Activated naive CD4-positive, alpha-beta T cell treated with anti-CD3 and anti-CD28 coated beads, Interleukin-2, amount 50 U/mL, for 72 hours (primary cell): ENCODE measurements at regions not wholly inside any gene's neighbourhood (a gene's known extent, or its start where the extent isn't known, plus 50 kb on each side); places are given as distances from the start of the nearest gene placed in this dataset.
"Not testable (repeated sequence)": the region's sequence is repeated elsewhere in the genome, so short reads cannot be mapped to it uniquely, and the experiment has no call there.

Experiments used
- ATAC-seq, 2 donors: fragments of 150-1000 bp; cut with Tn5 transposase; 2 replicates each; pipeline ENCODE4 v1.10.0; 2021; ENCODE audit warnings: mild to moderate bottlenecking in 2 of 2, moderate library complexity in 2 of 2
- DNase-seq, 2 donors: peaks; one replicate each; pipeline ENCODE4 v3.0.0; 2021 to 2022; ENCODE audit warnings: low spot score in 2 of 2
- H3K27ac Mint-ChIP-seq, 2 donors: one replicate each; pipeline ENCODE4 v1.8.0; 2022; ENCODE audit warnings: mild to moderate bottlenecking in 2 of 2, mixed read lengths in 2 of 2
- H3K36me3 Mint-ChIP-seq, 2 donors: one replicate each; pipeline ENCODE4 v1.8.0; 2022; ENCODE audit warnings: mixed read lengths in 2 of 2
- H3K9me3 Mint-ChIP-seq, 2 donors: one replicate each; pipeline ENCODE4 v1.8.0; 2022; ENCODE audit warnings: mixed read lengths in 2 of 2

DNA sequence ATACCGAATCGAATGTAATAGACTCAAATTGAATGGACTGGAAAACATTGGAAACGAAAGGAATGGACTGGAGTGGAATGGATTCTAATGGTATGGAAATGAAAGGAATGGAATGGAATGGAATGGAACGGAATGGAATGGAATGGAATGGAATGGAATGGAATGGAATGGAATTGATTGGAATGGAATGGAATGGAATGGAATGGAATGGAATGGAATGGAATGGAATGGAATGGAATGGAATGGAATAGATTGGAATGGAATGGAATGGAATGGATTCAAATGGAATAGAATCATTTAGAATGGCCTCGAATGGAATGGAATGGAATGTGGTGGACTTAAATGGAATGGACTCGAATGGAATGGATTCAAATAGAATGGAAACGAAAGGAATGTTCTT is 1057.5 kb upstream of the USP9Y start:
- not testable (repeated sequence) for DNase-seq, H3K27ac Mint-ChIP-seq, ATAC-seq
- Mint-ChIP-seq H3K36me3 (peaks cover 56% of the 10 kb centered on the region in 2 donors), H3K9me3 (peaks cover 56% of the 10 kb centered on the region in 2 donors)

DNA sequence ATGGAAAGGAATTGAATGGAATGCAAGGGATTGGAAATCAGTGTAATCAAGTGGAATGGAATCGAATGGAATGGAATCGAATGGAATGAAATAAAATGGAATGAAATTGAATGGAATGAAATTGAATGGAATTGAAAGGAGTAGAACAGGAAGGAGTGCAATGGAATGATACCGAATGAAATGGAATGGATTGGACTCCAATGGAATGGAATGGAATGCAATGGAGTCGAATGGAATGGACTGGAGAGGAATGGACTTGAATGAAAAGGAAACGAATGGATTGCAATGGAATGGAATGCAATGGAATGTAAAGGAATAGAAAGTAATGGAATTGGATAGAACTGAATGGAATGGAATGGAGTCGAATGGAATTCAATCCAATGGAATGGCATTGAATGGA is 1032.8 kb upstream of the USP9Y start:
- DNase-seq (no peak), ATAC-seq (no peak)
- Mint-ChIP-seq H3K9me3 (peaks cover 65 to 82% of the 10 kb centered on the region in 2 donors), H3K36me3 (peaks cover 0 to 77% of the 10 kb centered on the region in 2 donors), H3K27ac (no peak overlapping the region)
